ENCODE measurements at regions not wholly inside any gene's neighbourhood (a gene's known extent, or its start where the extent isn't known, plus 50 kb on each side); places are given as distances from the start of the nearest gene placed in this dataset.
"Not testable (repeated sequence)": the region's sequence is repeated elsewhere in the genome, so short reads cannot be mapped to it uniquely, and the experiment has no call there.

- FAIRE-seq = not testable (repeated sequence)
Observed at GRCh38 chr21:10410354-10410929, 110.9 kb upstream of the TPTE start.

GRCh38 chr21:10411776-10412526, 109.4 kb upstream of the TPTE start:
- FAIRE-seq = not testable (repeated sequence)

GRCh38 chr21:10412928-10413246, 108.5 kb upstream of the TPTE start:
- FAIRE-seq = not testable (repeated sequence)

DNA sequence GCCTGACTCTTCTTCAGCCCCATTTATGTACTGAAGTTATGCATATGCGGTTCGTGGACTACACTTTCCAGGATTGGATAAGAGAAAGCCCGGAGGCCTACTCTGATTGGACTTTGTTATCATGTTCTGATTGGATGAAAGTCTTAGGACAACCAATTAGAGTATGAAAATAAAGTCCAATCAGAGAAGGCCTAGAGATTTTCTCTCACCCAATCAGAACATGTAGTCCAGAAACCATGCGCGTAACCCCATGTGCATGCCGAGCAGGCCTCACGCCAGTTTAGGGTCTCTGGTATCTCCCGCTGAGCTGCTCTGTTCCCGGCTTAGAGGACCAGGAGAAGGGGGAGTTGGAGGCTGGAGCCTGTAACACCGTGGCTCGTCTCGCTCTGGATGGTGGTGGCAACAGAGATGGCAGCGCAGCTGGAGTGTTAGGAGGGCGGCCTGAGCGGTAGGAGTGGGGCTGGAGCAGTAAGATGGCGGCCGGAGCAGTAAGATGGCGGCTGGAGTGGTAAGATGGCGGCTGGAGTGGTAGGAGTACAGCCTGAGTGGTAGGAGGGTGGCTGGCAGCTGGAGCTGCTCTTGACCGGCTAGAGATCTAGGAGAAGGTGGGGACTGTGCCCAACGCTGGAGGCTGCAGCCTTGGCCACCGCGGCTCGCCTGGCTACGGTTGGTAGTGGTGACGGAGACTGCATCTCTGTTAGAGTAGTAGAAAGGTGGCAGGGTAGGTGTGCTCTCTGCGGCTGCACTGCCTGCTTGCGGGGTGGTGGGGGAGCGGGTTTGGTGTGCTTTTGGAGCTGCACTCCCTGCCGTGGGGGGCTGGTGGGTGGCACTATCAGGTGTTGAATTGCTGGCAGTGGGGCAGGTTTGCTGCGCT, 107.9 kb upstream of the TPTE start:
- not testable (repeated sequence) for FAIRE-seq

DNA sequence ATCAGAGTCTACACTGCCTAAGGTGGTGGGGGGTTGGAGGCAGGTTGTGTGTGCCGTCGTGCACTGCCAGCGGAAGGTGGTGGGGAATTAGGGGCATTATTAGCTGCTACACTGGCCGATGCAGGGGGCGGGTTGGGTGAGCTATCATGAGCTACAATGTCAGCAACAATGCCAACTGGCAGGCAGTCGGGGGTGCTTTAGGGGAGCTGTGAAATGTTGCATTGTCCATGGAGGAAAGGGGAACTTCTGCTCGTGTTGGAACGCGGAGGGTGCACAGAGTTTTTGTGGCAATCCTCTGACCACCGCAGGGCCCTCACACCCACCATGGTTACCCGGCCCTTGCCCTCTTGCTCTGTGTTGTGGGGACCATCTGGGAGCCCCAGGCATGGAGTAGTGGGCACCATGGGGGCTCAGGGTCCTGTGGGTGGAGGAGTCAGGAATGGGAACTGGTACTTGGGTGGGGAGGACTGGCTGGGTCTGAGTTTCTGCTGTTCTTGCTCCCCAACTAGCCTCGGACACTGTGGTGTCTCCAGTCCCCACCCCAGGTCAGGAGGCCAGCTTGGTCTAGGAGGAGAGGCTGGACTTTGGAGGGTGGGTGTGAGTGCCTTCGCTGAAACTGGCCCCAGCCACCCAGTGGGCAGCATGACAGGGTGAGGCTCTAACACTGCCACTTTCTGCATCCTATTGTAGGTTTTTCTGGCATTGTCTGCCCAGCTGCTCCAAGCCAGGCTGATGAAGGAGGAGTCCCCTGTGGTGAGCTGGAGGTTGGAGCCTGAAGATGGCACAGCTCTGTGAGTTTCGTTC, 107.1 kb upstream of the TPTE start:
- FAIRE-seq = not testable (repeated sequence)

- not testable (repeated sequence) for FAIRE-seq
Observed at GRCh38 chr21:10414925-10415254, 106.5 kb upstream of the TPTE start.

GRCh38 chr21:10415456-10415855, 105.9 kb upstream of the TPTE start:
- FAIRE-seq = not testable (repeated sequence)

DNA sequence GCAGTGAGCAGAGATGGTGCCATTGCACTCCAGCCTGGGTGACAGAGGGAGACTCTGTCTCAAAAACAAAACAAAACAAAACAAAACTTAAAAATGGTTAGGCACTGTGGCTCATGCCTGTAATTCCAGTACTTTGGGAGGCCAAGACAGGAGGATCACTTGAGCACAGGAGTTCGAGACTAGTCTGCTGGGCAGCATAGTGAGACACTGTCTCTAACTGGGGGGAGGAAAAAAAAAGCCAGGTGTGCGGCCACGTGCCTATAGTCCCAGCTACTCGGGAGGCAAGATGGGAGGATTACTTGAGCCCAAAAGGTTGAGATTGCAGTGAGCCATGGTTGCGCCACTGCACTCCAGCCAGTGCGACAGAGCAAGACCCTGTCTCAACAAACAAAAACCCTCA, 105.5 kb upstream of the TPTE start:
- FAIRE-seq = not testable (repeated sequence)

DNA sequence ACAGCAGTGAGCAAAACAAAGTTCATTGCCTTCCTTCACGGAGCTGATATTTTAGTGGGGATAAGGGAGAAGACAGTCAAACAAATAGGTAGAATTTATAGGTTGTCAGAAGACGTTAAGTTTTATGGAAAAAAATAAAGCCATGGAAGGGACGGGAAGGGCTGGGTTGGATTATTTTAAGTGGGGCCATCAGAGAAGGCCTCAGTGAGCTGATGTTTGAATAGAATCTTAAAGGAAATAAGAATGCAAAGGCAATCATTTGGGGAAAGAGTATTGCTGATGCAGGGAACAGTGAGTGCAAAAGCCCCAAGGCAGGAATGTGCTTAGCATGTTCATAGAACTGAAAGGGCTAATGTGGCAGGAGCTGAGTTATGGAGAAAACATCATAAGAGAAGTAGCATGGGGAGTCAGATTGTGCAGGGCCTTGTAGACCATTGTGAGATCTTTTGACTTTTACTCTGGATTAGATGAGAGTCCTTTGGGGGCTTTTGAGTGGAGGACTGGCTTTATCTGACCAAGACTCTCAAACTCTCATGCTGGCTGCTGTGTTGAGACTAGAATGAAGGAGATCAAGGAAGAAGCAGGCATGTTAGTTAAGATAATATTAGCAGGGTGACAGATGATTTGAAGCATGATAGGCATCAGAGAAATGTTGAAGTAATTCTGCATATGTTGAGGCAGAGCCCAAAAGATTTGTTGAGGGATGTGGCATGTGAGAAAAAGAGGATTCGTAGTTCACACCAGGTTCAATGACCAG, 104.5 kb upstream of the TPTE start:
- FAIRE-seq = not testable (repeated sequence)

DNA sequence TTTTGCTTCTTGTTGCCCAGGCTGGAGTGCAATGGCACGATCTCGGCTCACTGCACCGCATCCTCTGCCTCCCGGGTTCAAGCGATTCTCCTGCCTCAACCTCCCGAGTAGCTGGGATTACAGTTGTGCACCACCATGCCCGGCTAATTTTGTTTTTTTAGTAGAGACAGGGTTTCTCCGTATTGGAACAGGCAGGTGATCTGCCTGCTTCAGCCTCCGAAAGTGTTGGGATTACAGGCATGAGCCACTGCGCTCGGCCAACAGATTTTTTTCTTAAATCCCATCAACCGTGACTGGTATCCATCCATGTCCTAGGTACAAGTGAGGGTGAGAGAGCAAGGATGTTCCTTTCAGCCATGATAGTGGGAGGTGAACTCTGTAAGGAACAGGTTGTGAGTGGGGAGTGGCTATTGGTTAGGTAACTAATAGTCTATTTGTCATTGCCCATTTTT, 103.8 kb upstream of the TPTE start:
- FAIRE-seq = not testable (repeated sequence)

DNA sequence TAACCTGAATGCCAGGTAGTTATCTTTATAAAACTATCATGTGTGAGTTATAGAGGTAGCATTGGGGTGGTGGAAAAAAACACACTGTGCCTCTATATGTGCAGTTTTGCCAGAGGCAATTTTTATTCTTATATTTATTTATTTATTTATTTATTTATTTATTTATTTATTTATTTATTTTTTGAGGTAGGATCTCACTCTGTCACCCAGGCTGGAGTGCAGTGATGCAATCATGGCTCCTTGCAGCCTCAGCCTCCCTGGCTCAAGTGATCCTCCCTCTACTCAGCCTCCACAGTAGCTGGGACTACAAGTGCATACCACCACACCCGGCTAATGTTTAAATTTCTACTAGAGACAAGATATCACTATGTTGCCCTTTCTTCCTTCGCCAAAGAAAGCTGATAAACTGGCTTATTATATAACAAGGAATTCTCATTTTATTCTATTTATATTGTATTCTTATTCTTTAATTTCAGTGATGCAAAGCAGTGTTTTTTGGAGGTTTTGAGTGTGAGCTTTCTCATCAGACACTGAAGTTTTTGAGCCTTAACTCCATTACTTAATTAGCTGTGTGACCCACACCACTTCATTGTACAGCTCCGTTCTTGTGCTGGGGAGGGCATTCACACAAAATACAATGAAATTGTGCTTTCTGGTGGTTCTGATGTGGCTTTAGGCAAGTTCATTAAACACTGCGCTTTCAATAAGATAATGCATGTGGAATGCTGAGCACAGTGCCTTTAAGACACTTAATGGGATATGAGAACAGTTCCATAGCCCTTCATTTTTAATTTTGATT, 102.9 kb upstream of the TPTE start:
- not testable (repeated sequence) for FAIRE-seq

- FAIRE-seq = not testable (repeated sequence)
Observed at GRCh38 chr21:10421199-10421598, 100.2 kb upstream of the TPTE start.

- not testable (repeated sequence) for FAIRE-seq
Observed at GRCh38 chr21:10421601-10422000, 99.8 kb upstream of the TPTE start.

DNA sequence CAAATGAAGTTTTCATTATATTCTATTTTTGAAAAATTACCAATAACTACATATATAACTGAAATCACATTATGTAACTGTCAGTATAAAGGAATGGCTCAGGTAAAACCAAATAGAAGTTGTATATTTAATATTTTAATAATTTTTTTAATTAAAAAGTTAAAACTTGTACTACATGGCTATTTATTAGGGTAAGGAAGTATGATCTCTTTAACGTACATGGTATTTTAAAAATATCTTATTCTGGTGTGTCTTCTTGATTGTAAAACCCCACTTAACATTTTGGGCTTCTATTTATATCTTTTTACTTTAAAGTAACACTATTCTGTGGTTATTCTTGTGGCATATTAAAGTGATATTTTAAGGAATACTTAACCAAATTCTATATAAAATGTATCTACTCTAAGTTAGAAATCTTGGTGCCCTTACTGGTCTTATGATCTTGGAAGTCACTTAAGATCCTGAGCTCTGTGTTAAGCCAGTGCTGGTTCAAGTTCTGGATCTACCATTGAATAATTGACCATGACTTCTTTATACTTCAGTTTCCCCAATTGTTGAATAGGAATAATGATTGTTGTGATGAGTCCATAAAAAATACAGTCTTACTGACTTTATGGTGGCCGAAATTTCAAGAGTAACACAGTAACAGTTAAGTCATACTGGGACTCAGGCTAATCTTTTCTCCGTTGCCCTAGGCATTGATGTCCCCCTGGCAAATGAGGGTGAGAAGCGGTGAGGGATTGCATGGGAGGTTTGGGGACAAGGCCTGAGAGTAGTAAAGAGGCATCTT, 97.1 kb upstream of the TPTE start:
- peak; percentile 74 for FAIRE-seq

DNA sequence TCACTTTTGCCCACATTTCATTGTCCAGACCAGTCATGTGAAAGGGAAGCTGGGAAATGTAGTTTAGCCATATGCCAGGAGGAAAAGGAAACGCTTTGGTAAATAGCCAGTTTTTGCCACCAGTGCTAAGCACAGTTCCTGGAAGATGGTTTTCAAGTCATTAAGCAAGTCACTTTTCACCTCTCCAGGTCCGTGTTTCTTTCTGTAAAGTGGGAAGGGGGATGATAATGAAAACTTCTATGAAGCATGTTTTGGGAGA, 96.6 kb upstream of the TPTE start:
- not testable (repeated sequence) for FAIRE-seq

GRCh38 chr21:10425856-10426255, 95.5 kb upstream of the TPTE start:
- FAIRE-seq = no peak

- FAIRE-seq = not testable (repeated sequence)
Observed at GRCh38 chr21:10426812-10427211, 94.6 kb upstream of the TPTE start.

DNA sequence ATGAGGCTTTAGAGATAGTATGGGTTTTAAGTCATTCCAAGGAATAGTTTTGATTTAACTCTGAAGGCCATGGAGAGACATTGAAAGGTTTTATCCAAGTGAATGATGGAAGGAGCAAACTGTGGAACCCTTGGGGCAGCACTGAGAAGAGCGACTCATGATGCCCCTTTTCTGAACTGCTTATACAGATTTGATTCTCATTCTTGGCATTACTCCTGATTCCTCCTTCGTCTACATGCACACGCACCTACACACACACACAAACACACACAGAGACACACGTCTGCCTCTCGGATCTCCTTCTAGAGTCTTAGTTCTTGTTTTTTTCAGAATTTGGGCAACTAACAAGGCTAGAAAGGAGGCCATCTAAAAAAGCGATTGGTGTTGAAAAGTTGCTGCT, 94.1 kb upstream of the TPTE start:
- not testable (repeated sequence) for FAIRE-seq

DNA sequence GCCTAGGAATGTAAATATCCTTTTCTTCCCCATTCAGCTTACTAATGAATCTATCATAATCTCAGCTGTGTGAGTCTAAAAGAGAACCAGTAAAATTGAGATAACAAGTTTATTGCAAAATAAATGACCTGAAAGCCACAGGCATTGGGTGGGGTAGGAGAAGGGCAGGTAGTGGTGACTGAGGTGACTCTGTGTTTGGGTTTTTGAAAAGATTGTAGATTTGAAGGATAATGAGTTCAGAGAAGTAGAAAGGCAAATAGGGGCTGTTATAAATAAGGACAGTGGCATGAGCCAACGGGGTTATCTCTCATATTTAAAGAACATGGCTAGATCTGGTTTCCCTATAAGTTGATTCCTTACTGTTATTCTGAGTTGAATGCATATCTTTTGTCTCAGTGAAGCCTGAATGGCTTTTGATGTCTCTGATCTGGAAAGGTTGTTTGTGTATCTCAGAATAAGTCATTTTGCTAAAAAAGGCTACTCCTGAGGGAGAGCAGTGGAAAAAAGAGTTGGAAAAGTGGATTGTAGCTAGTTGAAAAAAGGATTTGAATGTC, 92.3 kb upstream of the TPTE start:
- FAIRE-seq = not testable (repeated sequence)

- FAIRE-seq = no peak
Observed at GRCh38 chr21:10430005-10430404, 91.4 kb upstream of the TPTE start.
